H1 (cell line): ENCODE measurements at regions not wholly inside any gene's neighbourhood (a gene's known extent, or its start where the extent isn't known, plus 50 kb on each side); places are given as distances from the start of the nearest gene placed in this dataset.

Experiments used
- CTCF ChIA-PET: fragments of 300-600 bp; sonication (Branson Sonifier 250); formaldehyde crosslinking; loops from one replicate; lab custom pipeline; 2021; ENCODE audit not compliant: partially characterized antibody; lab: Charles Lee
- POLR2A ChIA-PET: fragments of 300-600 bp; sonication (Branson Sonifier 250); formaldehyde crosslinking; loops from one replicate; lab custom pipeline; 2021; ENCODE audit warnings: inconsistent platforms; ENCODE audit not compliant: partially characterized antibody; lab: Charles Lee
- DNase-seq, 2 experiments: peaks; one replicate each; pipeline versions ENCODE4 v3.0.0 to v3.0.0-alpha.2; 2010 to 2022; ENCODE audit warnings: low spot score in 2 of 2, low read depth in 1 of 2, mixed read lengths in 1 of 2
- FAIRE-seq: peaks from 2 replicates; lab custom pipeline; 2011; peaks lifted over from hg19 to GRCh38; lab: Jason Lieb, UNC
- H2AFZ ChIP-seq: 2 replicates; pipeline ENCODE4 v1.8.1; 2012; ENCODE audit warnings: low read length, inconsistent platforms
- H2AK5ac ChIP-seq: 2 replicates; pipeline ENCODE4 v1.6.1; 2013; ENCODE audit warnings: low read depth, low read length
- H2BK120ac ChIP-seq: replicated peaks from 2 replicates; pipeline ENCODE3; 2013; ENCODE audit warnings: low read depth, low read length, inconsistent platforms
- H2BK12ac ChIP-seq: 2 replicates; pipeline ENCODE4 v1.6.1; 2013; ENCODE audit warnings: low read depth, low read length
- H2BK15ac ChIP-seq: 2 replicates; pipeline ENCODE4 v1.6.1; 2013; ENCODE audit warnings: low read length
- H2BK20ac ChIP-seq: 2 replicates; pipeline ENCODE4 v1.6.1; 2013; ENCODE audit warnings: low read length
- H2BK5ac ChIP-seq: 2 replicates; pipeline ENCODE4 v1.6.1; 2013; ENCODE audit warnings: low read depth, low read length
- H3K14ac ChIP-seq: 2 replicates; pipeline ENCODE4 v1.6.1; 2013; ENCODE audit warnings: inconsistent platforms; ENCODE audit not compliant: insufficient read length
- H3K18ac ChIP-seq: 2 replicates; pipeline ENCODE4 v1.6.1; 2013; ENCODE audit warnings: low read length; ENCODE audit errors: extremely low read depth
- H3K23ac ChIP-seq: 2 replicates; pipeline ENCODE4 v1.6.1; 2013; ENCODE audit warnings: inconsistent platforms; ENCODE audit not compliant: insufficient read length
- H3K23me2 ChIP-seq: 2 replicates; pipeline ENCODE4 v1.6.1; 2013; ENCODE audit warnings: low read depth, low read length
- H3K27ac ChIP-seq: 2 replicates; pipeline ENCODE4 v1.6.1; 2011; ENCODE audit warnings: low read depth, low read length, inconsistent platforms
- H3K27me3 ChIP-seq, 4 experiments: replicated peaks in 1 of 4; 1 replicate in 1 of 4; 2 replicates in 3 of 4; pipeline versions ENCODE4 v1.6.1 to v1.8.1; 2011 to 2013; ENCODE audit warnings: low read length in 3 of 4, mild to moderate bottlenecking in 3 of 4, inconsistent platforms in 2 of 4, mixed read lengths in 2 of 4, moderate library complexity in 1 of 4; ENCODE audit not compliant: control insufficient read depth in 3 of 4, insufficient read depth in 3 of 4; ENCODE audit errors: extremely low read depth in 1 of 4
- H3K36me3 ChIP-seq, 4 experiments: 2 replicates each; pipeline versions ENCODE4 v1.6.1 to v1.8.1; 2011 to 2013; ENCODE audit warnings: mild to moderate bottlenecking in 4 of 4, low read length in 3 of 4, moderate library complexity in 2 of 4, control low read depth in 1 of 4, inconsistent platforms in 1 of 4; ENCODE audit not compliant: insufficient read depth in 4 of 4, control insufficient read depth in 2 of 4
- H3K4ac ChIP-seq: replicated peaks from 2 replicates; pipeline ENCODE3; 2013; ENCODE audit warnings: low read length, low read depth, mixed read lengths, inconsistent platforms; ENCODE audit not compliant: insufficient read length
- H3K4me1 ChIP-seq, 4 experiments: replicated peaks in 1 of 4; 1 replicate in 1 of 4; 2 replicates in 3 of 4; pipeline versions ENCODE4 v1.6.1 to v1.8.1; 2011 to 2013; ENCODE audit warnings: low read length in 3 of 4, inconsistent platforms in 2 of 4, mixed read lengths in 1 of 4; ENCODE audit not compliant: insufficient read depth in 4 of 4, control insufficient read depth in 3 of 4
- H3K4me2 ChIP-seq, 2 experiments: 2 replicates each; pipeline versions ENCODE4 v1.6.1 to v1.8.1; 2011 to 2013; ENCODE audit warnings: low read depth in 2 of 2, low read length in 2 of 2, control low read depth in 1 of 2, inconsistent platforms in 1 of 2, mild to moderate bottlenecking in 1 of 2; ENCODE audit not compliant: insufficient read depth in 1 of 2
- H3K4me3 ChIP-seq, 4 experiments: fragments of 200-600, 300-600 bp in 1 of 4; sonication (generic), shearing (Covaris generic), sonication (Bioruptor Twin) in 1 of 4; 2 replicates each; pipeline versions ENCODE4 v1.5.1 to v1.8.1; 2011 to 2016; ENCODE audit warnings: low read length in 4 of 4, low read depth in 3 of 4, control low read depth in 2 of 4, inconsistent platforms in 2 of 4, mild to moderate bottlenecking in 2 of 4, mixed read lengths in 1 of 4, moderate library complexity in 1 of 4; ENCODE audit not compliant: insufficient read depth in 2 of 4; ENCODE audit errors: extremely low read depth in 1 of 4
- H3K56ac ChIP-seq: replicated peaks from 2 replicates; pipeline ENCODE3; 2013; ENCODE audit warnings: low read depth, mild to moderate bottlenecking, mixed read lengths, low read length, inconsistent platforms; ENCODE audit not compliant: insufficient read length
- H3K79me1 ChIP-seq: 2 replicates; pipeline ENCODE4 v1.6.1; 2013; ENCODE audit warnings: low read depth, low read length, control low read depth
- H3K79me2 ChIP-seq, 2 experiments: 2 replicates each; pipeline versions ENCODE4 v1.6.1 to v1.8.1; 2012 to 2013; ENCODE audit warnings: low read length in 2 of 2, mild to moderate bottlenecking in 2 of 2, inconsistent platforms in 1 of 2; ENCODE audit not compliant: insufficient read depth in 2 of 2, control insufficient read depth in 1 of 2
- H3K9ac ChIP-seq, 4 experiments: replicated peaks in 1 of 4; 1 replicate in 1 of 4; 2 replicates in 3 of 4; pipeline versions ENCODE4 v1.6.1 to v1.8.1; 2011 to 2013; ENCODE audit warnings: low read depth in 3 of 4, low read length in 3 of 4, control low read depth in 2 of 4, mild to moderate bottlenecking in 2 of 4, moderate library complexity in 2 of 4, inconsistent platforms in 1 of 4; ENCODE audit errors: extremely low read depth in 1 of 4
- H3K9me3 ChIP-seq, 2 experiments: 2 replicates each; pipeline versions ENCODE4 v1.6.1 to v1.8.1; 2012 to 2013; ENCODE audit warnings: mild to moderate bottlenecking in 2 of 2, moderate library complexity in 2 of 2, control low read depth in 1 of 2, inconsistent platforms in 1 of 2, low read depth in 1 of 2, low read length in 1 of 2, mixed read lengths in 1 of 2; ENCODE audit not compliant: insufficient read depth in 2 of 2
- H4K20me1 ChIP-seq, 2 experiments: replicated peaks in 1 of 2; 2 replicates each; pipeline versions ENCODE3 to v1.8.1; 2011 to 2013; ENCODE audit warnings: inconsistent platforms in 2 of 2, low read length in 2 of 2, mild to moderate bottlenecking in 1 of 2; ENCODE audit not compliant: insufficient read depth in 2 of 2, control insufficient read depth in 1 of 2
- H4K5ac ChIP-seq: 2 replicates; pipeline ENCODE4 v1.6.1; 2013; ENCODE audit warnings: low read length, low read depth, mixed read lengths, inconsistent platforms; ENCODE audit not compliant: insufficient read length
- H4K8ac ChIP-seq: 2 replicates; pipeline ENCODE4 v1.8.0; 2013; ENCODE audit warnings: mild to moderate bottlenecking, moderate library complexity, low read length, inconsistent platforms; ENCODE audit not compliant: insufficient read depth; ENCODE audit errors: extremely low read depth
- H4K91ac ChIP-seq: replicated peaks from 2 replicates; pipeline ENCODE3; 2013; ENCODE audit warnings: low read length, mixed read lengths, inconsistent platforms; ENCODE audit not compliant: insufficient read length
- FOSL1 ChIP-seq: IDR thresholded peaks from 2 replicates; pipeline ENCODE4 v1.6.1; 2011; ENCODE audit warnings: mild to moderate bottlenecking, low read depth, low read length, moderate library complexity; ENCODE audit not compliant: insufficient read depth
- GABPA ChIP-seq: IDR thresholded peaks from 2 replicates; pipeline ENCODE4 v1.6.1; 2011; ENCODE audit warnings: mild to moderate bottlenecking, low read length, moderate library complexity, borderline replicate concordance; ENCODE audit not compliant: insufficient read depth
- JUND ChIP-seq: IDR thresholded peaks from 2 replicates; pipeline ENCODE4 v1.6.1; 2011; ENCODE audit warnings: mild to moderate bottlenecking, improper control_type of control experiment, low read length
- KDM1A ChIP-seq: fragments of 200-600, 300-600 bp; sonication (generic); IDR thresholded peaks from 2 replicates; pipeline ENCODE4 v1.7.1; 2016; ENCODE audit warnings: mild to moderate bottlenecking, low read length, borderline replicate concordance
- RBBP5 ChIP-seq: IDR thresholded peaks from 2 replicates; pipeline ENCODE4 v1.7.1; 2012; ENCODE audit warnings: low read depth, mild to moderate bottlenecking, inconsistent platforms, low read length, moderate library complexity, borderline replicate concordance
- SIX5 ChIP-seq: IDR thresholded peaks from 2 replicates; pipeline ENCODE4 v1.6.1; 2011; ENCODE audit warnings: mild to moderate bottlenecking, low read depth, low read length
- SRF ChIP-seq: IDR thresholded peaks from 2 replicates; pipeline ENCODE4 v1.6.1; 2011; ENCODE audit warnings: mild to moderate bottlenecking, low read depth, low read length, moderate library complexity
- TBP ChIP-seq: IDR thresholded peaks from 2 replicates; pipeline ENCODE4 v1.6.1; 2011; ENCODE audit warnings: low read depth, low read length, improper control_type of control experiment
- ZNF274 ChIP-seq: IDR thresholded peaks from 2 replicates; pipeline ENCODE4 v1.7.0; 2012; ENCODE audit warnings: low read length, borderline replicate concordance; ENCODE audit errors: extremely low read depth
- WGBS, 2 experiments: shearing (Covaris generic) in 1 of 2; methylation state at CpG; one replicate each; pipeline versions ENCODE4 v1.1.6 to v1.1.7; 2013 to 2015; ENCODE audit warnings: low lambda C conversion rate in 2 of 2, mixed read lengths in 2 of 2, inconsistent platforms in 1 of 2, low coverage in 1 of 2, missing lambda C conversion rate in 1 of 2; ENCODE audit not compliant: insufficient replicate concordance in 2 of 2, insufficient coverage in 1 of 2, insufficient read length in 1 of 2; ENCODE audit errors: extremely low coverage in 1 of 2, missing lambda C conversion rate in 1 of 2; 5-methylcytosine and 5-hydroxymethylcytosine counted together
- TF ChIP-seq, protein P1 (sequence below): IDR thresholded peaks from 2 replicates; pipeline ENCODE4 v1.6.1; 2012; ENCODE audit warnings: inconsistent platforms
- TF ChIP-seq, protein P2 (sequence below), 3 experiments: IDR thresholded peaks; 1 replicate in 2 of 3; 2 replicates in 1 of 3; pipeline versions ENCODE4 v1.5.1 to v1.6.1; 2011; ENCODE audit warnings: low read length in 3 of 3, mild to moderate bottlenecking in 3 of 3, inconsistent platforms in 2 of 3, low read depth in 1 of 3, moderate library complexity in 1 of 3; ENCODE audit not compliant: insufficient read depth in 1 of 3; ENCODE audit errors: control extremely low read depth in 1 of 3

DNA sequence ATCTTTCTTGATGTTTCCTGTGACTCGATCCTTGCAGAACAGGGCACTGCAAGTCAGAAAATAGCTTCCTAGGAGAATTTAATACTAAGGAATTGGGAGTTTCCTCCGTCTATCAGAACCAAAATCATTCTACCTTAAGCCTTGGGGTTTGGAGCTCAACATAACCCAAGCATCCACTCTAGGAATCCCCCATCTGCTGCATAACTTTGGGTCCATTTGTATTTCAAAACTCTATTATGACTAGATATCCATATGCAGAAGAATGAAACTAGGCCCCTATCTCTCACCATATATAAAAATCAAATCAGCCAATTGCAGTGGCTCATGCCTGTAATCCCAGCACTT lies 61.7 kb upstream of the AKAP13 start:
- H4K91ac ChIP-seq: no peak overlapping the region
- no peaks in the 10 kb centered on the region for H3K79me1 ChIP-seq
- 95% methylated on average over 2 of the region's 2 CpGs; no CpG with 5 or more reads in 1 of the 2 experiments for WGBS, 2 experiments
- H3K9ac ChIP-seq: no peak overlapping the region
- no peak for DNase-seq
- no peak for FAIRE-seq
- no peaks in the 10 kb centered on the region; a peak in 1 of 4 replicates for H3K9me3 ChIP-seq
- no peak overlapping the region for H3K18ac ChIP-seq
- H2BK5ac ChIP-seq: no peak overlapping the region
- no peak overlapping the region for H2AFZ ChIP-seq
- no peaks in the 10 kb centered on the region for H4K20me1 ChIP-seq
- H2BK120ac ChIP-seq: no peak overlapping the region
- H3K23me2 ChIP-seq: no peaks in the 10 kb centered on the region
- no peak overlapping the region for H4K8ac ChIP-seq
- H3K23ac ChIP-seq: no peak overlapping the region
- no peaks in the 10 kb centered on the region for H3K36me3 ChIP-seq
- H2BK20ac ChIP-seq: no peak overlapping the region
- no peak overlapping the region for H2BK12ac ChIP-seq
- H2AK5ac ChIP-seq: no peak overlapping the region
- H2BK15ac ChIP-seq: no peak overlapping the region
- no peak overlapping the region for H3K4me3 ChIP-seq
- H3K4me2 ChIP-seq: no peak overlapping the region
- no peak overlapping the region for H4K5ac ChIP-seq
- no peak overlapping the region for H3K56ac ChIP-seq
- H3K27me3 ChIP-seq: no peaks in the 10 kb centered on the region
- H3K79me2 ChIP-seq: no peaks in the 10 kb centered on the region
- ChIA-PET POLR2A (no interaction called here), CTCF (interaction anchor here (0.6 to 6.7 kb wide), 7 partner anchors 8 to 365 kb away, joined by 3 to 34 read pairs (median 3); no protein-coding TSS in a partner anchor)
- H3K4me1 ChIP-seq: no peaks in the 10 kb centered on the region
- H3K14ac ChIP-seq: no peak overlapping the region
- H3K27ac ChIP-seq: no peak overlapping the region
- H3K4ac ChIP-seq: no peak overlapping the region
- TF ChIP-seq, protein P1, sequence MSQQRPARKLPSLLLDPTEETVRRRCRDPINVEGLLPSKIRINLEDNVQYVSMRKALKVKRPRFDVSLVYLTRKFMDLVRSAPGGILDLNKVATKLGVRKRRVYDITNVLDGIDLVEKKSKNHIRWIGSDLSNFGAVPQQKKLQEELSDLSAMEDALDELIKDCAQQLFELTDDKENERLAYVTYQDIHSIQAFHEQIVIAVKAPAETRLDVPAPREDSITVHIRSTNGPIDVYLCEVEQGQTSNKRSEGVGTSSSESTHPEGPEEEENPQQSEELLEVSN: no peak
- TF ChIP-seq GABPA (no peak), RBBP5 (no peak), SIX5 (no peak), ZNF274 (no peak), JUND (no peak), KDM1A (no peak), SRF (no peak), FOSL1 (no peak), TBP (no peak)
- TF ChIP-seq, protein P2, sequence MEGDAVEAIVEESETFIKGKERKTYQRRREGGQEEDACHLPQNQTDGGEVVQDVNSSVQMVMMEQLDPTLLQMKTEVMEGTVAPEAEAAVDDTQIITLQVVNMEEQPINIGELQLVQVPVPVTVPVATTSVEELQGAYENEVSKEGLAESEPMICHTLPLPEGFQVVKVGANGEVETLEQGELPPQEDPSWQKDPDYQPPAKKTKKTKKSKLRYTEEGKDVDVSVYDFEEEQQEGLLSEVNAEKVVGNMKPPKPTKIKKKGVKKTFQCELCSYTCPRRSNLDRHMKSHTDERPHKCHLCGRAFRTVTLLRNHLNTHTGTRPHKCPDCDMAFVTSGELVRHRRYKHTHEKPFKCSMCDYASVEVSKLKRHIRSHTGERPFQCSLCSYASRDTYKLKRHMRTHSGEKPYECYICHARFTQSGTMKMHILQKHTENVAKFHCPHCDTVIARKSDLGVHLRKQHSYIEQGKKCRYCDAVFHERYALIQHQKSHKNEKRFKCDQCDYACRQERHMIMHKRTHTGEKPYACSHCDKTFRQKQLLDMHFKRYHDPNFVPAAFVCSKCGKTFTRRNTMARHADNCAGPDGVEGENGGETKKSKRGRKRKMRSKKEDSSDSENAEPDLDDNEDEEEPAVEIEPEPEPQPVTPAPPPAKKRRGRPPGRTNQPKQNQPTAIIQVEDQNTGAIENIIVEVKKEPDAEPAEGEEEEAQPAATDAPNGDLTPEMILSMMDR (IDR thresholded peaks at IDR 0.05; ENCODE audit: control extremely low read depth in 1 of 3, insufficient read depth in 1 of 3, low read depth in 1 of 3, low read length in 3 of 3): no peak
